Esophagus squamous epithelium (tissue), 4 donors: ENCODE measurements at regions not wholly inside any gene's neighbourhood (a gene's known extent, or its start where the extent isn't known, plus 50 kb on each side); places are given as distances from the start of the nearest gene placed in this dataset.

Source experiments
- POLR2A ChIP-seq, 4 donors: fragments of 450-650 bp; IDR thresholded peaks; one replicate each; pipeline ENCODE4 v1.6.1; 2017; ENCODE audit warnings: antibody characterized with exemption in 4 of 4, mild to moderate bottlenecking in 4 of 4, moderate library complexity in 3 of 4
- TF ChIP-seq, protein P1 (sequence below), 6 experiments: fragments of 450-650 bp in 4 of 6; fragments of 200-600 bp in 2 of 6; sonication (generic) in 2 of 6; IDR thresholded peaks; one replicate each; pipeline ENCODE4 v1.5.1; 2016 to 2019; ENCODE audit warnings: antibody characterized with exemption in 6 of 6, mild to moderate bottlenecking in 4 of 6, moderate library complexity in 4 of 6

DNA sequence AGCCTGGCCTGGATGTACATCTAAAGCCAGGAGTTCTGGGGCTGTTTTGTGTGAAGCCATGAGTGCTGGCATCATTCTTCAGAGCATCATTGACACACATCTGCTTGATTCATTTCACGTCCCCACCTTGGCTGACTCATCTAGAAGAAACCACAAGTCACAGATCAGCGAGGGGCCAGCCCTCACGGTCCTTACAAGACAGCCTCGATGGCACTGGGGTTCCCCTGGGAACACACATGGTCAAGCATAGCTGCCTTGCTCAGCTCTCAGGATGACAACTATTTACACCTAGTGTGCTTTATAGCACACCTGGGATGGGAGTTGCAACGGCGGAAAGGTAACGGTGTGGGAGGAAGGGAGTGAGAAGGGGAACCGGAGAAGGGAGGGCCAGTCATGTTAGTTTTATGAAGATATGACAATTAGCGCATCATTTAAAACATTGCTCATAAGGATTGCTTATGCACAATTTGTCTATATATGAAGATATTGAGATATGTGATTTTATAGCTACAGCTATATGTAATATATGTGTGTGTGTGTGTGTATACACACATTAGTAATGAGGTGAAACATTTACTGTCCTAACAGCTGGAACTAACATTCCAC lies 227.1 kb downstream of the RPLP1 start:
- TF ChIP-seq, protein P1, sequence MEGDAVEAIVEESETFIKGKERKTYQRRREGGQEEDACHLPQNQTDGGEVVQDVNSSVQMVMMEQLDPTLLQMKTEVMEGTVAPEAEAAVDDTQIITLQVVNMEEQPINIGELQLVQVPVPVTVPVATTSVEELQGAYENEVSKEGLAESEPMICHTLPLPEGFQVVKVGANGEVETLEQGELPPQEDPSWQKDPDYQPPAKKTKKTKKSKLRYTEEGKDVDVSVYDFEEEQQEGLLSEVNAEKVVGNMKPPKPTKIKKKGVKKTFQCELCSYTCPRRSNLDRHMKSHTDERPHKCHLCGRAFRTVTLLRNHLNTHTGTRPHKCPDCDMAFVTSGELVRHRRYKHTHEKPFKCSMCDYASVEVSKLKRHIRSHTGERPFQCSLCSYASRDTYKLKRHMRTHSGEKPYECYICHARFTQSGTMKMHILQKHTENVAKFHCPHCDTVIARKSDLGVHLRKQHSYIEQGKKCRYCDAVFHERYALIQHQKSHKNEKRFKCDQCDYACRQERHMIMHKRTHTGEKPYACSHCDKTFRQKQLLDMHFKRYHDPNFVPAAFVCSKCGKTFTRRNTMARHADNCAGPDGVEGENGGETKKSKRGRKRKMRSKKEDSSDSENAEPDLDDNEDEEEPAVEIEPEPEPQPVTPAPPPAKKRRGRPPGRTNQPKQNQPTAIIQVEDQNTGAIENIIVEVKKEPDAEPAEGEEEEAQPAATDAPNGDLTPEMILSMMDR (IDR thresholded peaks at IDR 0.05): no peak
- TF ChIP-seq POLR2A (IDR thresholded peaks at IDR 0.05): no peak
